Stimulated activated naive CD4-positive, alpha-beta T cell (primary cell): ENCODE measurements at regions not wholly inside any gene's neighbourhood (a gene's known extent, or its start where the extent isn't known, plus 50 kb on each side); places are given as distances from the start of the nearest gene placed in this dataset.

Source experiments
- DNase-seq, 6 experiments: peaks; one replicate each; lab custom pipeline; 2025; lab: John Stamatoyannopoulos, UW

GRCh38 chr18:78213361-78213994, 766.1 kb upstream of the SALL3 start:
- no peak for DNase-seq

GRCh38 chr18:78221496-78221895, 758.1 kb upstream of the SALL3 start:
- no peak for DNase-seq

- no peak for DNase-seq
Measured at GRCh38 chr18:78228974-78229373, 750.6 kb upstream of the SALL3 start.

- DNase-seq: no peak
Measured at GRCh38 chr18:78230911-78231310, 748.7 kb upstream of the SALL3 start.

- no peak for DNase-seq
Measured at GRCh38 chr18:78232196-78232595, 747.4 kb upstream of the SALL3 start.

GRCh38 chr18:78237864-78238263, 741.8 kb upstream of the SALL3 start:
- DNase-seq: no peak

GRCh38 chr18:78238404-78239089, 741.1 kb upstream of the SALL3 start:
- DNase-seq: no peak

- DNase-seq: no peak
Measured at GRCh38 chr18:78239090-78239457, 740.5 kb upstream of the SALL3 start.

GRCh38 chr18:78240101-78240500, 739.5 kb upstream of the SALL3 start:
- no peak for DNase-seq

GRCh38 chr18:78240627-78241252, 738.9 kb upstream of the SALL3 start:
- DNase-seq: no peak

- DNase-seq: no peak
Measured at GRCh38 chr18:78241535-78242253, 737.9 kb upstream of the SALL3 start.

- no peak for DNase-seq
Measured at GRCh38 chr18:78242254-78242643, 737.4 kb upstream of the SALL3 start.

- no peak for DNase-seq
Measured at GRCh38 chr18:78242806-78243205, 736.8 kb upstream of the SALL3 start.

GRCh38 chr18:78244779-78245178, 734.8 kb upstream of the SALL3 start:
- no peak for DNase-seq

GRCh38 chr18:78245451-78245850, 734.2 kb upstream of the SALL3 start:
- DNase-seq: no peak

- no peak for DNase-seq
Measured at GRCh38 chr18:78246050-78246449, 733.6 kb upstream of the SALL3 start.

GRCh38 chr18:78246588-78246987, 733.0 kb upstream of the SALL3 start:
- no peak for DNase-seq

- no peak for DNase-seq
Measured at GRCh38 chr18:78247615-78248289, 731.9 kb upstream of the SALL3 start.

- no peak for DNase-seq
Measured at GRCh38 chr18:78255013-78255412, 724.6 kb upstream of the SALL3 start.

GRCh38 chr18:78268226-78268988, 711.2 kb upstream of the SALL3 start:
- DNase-seq: no peak

- DNase-seq: no peak
Measured at GRCh38 chr18:78271790-78272189, 707.8 kb upstream of the SALL3 start.

GRCh38 chr18:78273876-78274275, 705.7 kb upstream of the SALL3 start:
- DNase-seq: no peak
